Activated naive CD8-positive, alpha-beta T cell treated with anti-CD3 and anti-CD28 coated beads, Interleukin-2, amount 50 U/mL, for 24 hours (primary cell): ENCODE measurements at regions not wholly inside any gene's neighbourhood (a gene's known extent, or its start where the extent isn't known, plus 50 kb on each side); places are given as distances from the start of the nearest gene placed in this dataset.

Experiments used
- ATAC-seq: fragments of 150-1000 bp; cut with Tn5 transposase; one replicate; pipeline ENCODE4 v1.10.0; 2021
- DNase-seq: peaks from one replicate; pipeline ENCODE4 v3.0.0; 2021
- H3K27ac Mint-ChIP-seq: one replicate; pipeline ENCODE4 v1.8.0; 2021; ENCODE audit warnings: mild to moderate bottlenecking, mixed read lengths
- H3K27me3 Mint-ChIP-seq: one replicate; pipeline ENCODE4 v1.8.0; 2021; ENCODE audit warnings: mixed read lengths
- H3K36me3 Mint-ChIP-seq: one replicate; pipeline ENCODE4 v1.8.0; 2021; ENCODE audit warnings: low read depth, mixed read lengths
- H3K4me1 Mint-ChIP-seq: one replicate; pipeline ENCODE4 v1.8.0; 2021; ENCODE audit warnings: mixed read lengths
- H3K4me3 Mint-ChIP-seq: one replicate; pipeline ENCODE4 v1.8.0; 2021; ENCODE audit warnings: mild to moderate bottlenecking, moderate library complexity, mixed read lengths
- H3K9me3 Mint-ChIP-seq: one replicate; pipeline ENCODE4 v1.8.0; 2021; ENCODE audit warnings: mixed read lengths

GRCh38 chr7:86313842-86314241 lies 329.9 kb upstream of the GRM3 start:
- Mint-ChIP-seq H3K9me3 (no peaks in the 10 kb centered on the region), H3K27ac (no peak overlapping the region), H3K27me3 (no peaks in the 10 kb centered on the region), H3K36me3 (no peaks in the 10 kb centered on the region), H3K4me1 (no peaks in the 10 kb centered on the region), H3K4me3 (no peak overlapping the region)
- DNase-seq, result no peak
- ATAC-seq, result no peak

GRCh38 chr7:86301301-86301700 lies 342.4 kb upstream of the GRM3 start:
- Mint-ChIP-seq H3K4me1 (no peaks in the 10 kb centered on the region), H3K36me3 (no peaks in the 10 kb centered on the region), H3K4me3 (no peak overlapping the region), H3K27me3 (no peaks in the 10 kb centered on the region), H3K27ac (no peak overlapping the region), H3K9me3 (peaks cover 3% of the 10 kb centered on the region)
- ATAC-seq, result no peak
- DNase-seq, result no peak

DNA sequence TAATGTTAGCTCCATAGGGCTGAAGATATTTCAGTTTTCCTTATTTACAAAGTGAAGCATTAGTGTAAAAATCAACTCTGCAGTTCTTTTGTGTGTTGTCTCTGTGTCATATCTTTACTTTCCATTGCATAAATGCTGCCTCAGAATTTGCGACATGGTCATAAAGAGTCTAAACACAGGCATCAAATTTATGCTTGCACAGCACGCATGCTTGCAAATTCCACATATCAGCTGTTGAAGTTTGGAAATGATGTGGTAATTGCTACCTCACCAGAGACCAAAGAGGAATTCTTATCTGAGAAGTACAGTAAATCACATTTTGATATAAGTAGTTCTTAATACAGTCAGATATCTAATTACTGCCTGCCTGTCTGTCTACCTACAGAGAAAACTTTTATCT lies 348.2 kb upstream of the GRM3 start:
- Mint-ChIP-seq H3K4me3 (no peak overlapping the region), H3K4me1 (no peaks in the 10 kb centered on the region), H3K27me3 (no peaks in the 10 kb centered on the region), H3K36me3 (no peaks in the 10 kb centered on the region), H3K27ac (no peak overlapping the region), H3K9me3 (peaks cover 3% of the 10 kb centered on the region)
- no peak for DNase-seq
- no peak for ATAC-seq

DNA sequence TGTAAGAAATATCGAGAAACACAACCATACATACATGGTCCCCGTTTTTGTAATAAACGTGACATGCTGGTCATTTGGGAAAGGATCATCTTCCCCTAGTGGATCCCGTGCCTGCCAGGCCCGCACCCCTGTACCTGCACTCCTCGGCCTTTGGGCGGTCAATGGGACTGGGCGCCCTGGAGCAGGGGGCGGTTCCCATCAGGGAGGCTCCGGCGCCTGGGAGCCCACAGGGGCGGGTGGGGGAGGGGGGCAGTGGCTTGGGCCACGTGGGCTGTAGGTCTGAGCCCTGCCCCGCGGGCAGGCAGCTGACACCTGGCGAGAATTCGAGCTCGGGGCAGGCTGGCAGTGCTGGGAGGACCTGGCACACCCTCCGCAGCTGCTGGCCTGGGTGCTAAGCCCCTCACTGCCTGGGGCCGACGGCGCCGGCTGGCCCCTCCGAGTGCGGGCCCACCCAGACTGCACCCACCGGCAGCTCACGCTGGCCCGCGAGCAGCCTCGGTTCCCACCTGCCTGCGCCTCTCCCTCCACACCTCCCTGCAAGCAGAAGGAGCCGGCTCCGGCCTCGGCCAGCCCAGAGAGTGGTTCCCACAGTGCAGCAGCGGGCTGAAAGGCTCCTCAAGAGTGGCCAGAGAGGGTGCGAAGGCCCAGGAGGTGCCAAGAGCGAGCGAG lies 361.6 kb upstream of the GRM3 start:
- H3K9me3 Mint-ChIP-seq, result no peaks in the 10 kb centered on the region
- no peak for ATAC-seq
- H3K27ac Mint-ChIP-seq, result no peak overlapping the region
- H3K36me3 Mint-ChIP-seq, result no peaks in the 10 kb centered on the region
- H3K4me3 Mint-ChIP-seq, result no peak overlapping the region
- H3K27me3 Mint-ChIP-seq, result no peaks in the 10 kb centered on the region
- no peaks in the 10 kb centered on the region for H3K4me1 Mint-ChIP-seq
- no peak for DNase-seq

DNA sequence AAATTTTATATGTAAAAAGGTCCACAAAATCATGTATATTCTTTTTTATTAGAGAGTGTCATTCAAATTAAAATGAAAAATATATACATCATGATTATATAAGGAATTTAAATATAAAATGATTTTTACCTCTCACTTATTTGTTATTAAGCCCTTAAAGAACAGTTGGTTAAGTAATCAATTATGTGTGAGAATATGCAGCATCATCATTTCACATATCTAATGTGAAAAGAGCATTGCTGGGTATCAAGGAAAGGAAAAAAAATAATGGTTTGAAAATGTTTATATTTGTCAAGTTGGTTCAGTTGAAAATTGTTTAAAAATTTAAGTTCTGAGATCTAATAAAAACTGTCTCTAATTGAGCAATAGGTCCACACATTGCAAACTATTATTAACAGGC lies 363.6 kb upstream of the GRM3 start:
- Mint-ChIP-seq H3K4me3 (no peak overlapping the region), H3K4me1 (no peaks in the 10 kb centered on the region), H3K27ac (no peak overlapping the region), H3K27me3 (no peaks in the 10 kb centered on the region), H3K36me3 (no peaks in the 10 kb centered on the region), H3K9me3 (peaks cover 3% of the 10 kb centered on the region)
- no peak for DNase-seq
- no peak for ATAC-seq

DNA sequence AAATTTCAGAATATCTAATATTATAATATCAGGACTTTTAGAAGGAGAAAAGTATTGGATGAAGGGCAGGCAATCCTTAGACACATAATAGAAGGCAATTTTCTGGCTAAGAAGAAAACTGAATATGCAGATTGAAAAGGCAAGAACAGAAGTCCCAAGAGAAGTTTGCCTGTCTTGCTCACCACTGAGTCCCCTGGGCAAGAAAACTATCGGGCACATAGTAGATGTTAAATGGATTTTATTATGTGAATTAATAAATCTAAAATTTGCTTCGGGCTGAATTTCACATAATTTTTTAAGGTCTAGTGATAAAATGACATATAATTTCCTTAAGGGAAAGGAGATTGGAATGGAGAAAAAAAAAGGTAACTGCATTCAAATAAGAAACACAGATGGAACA lies 380.9 kb upstream of the GRM3 start:
- Mint-ChIP-seq H3K36me3 (no peaks in the 10 kb centered on the region), H3K9me3 (peaks cover 17% of the 10 kb centered on the region), H3K4me3 (no peak overlapping the region), H3K4me1 (no peaks in the 10 kb centered on the region), H3K27ac (no peak overlapping the region), H3K27me3 (no peaks in the 10 kb centered on the region)
- no peak for ATAC-seq
- DNase-seq, result no peak

- no peak for ATAC-seq
- Mint-ChIP-seq H3K4me1 (no peaks in the 10 kb centered on the region), H3K27me3 (no peaks in the 10 kb centered on the region), H3K9me3 (peaks cover 16% of the 10 kb centered on the region), H3K27ac (no peak overlapping the region), H3K36me3 (no peaks in the 10 kb centered on the region), H3K4me3 (no peak overlapping the region)
- DNase-seq, result no peak
Measured at GRCh38 chr7:86257894-86258293, 385.8 kb upstream of the GRM3 start.

DNA sequence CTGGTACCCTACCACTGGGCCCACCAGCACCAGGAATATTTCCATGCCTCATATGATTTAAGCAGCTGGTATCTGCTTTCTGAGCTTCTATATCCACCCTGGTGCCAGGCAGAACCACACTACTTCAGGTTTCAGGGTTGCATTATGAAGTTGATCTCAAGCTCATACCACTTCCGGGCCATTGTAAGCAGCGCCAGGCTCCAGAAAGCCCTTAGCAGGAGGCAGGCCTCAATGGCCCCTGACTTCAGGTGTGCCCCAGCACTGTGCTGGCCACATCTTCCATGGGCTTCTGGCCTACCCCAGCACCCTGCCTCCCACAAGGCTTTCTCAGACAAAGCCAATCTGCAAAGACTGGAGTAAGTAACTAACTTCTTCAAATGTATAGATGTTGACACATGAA lies 391.3 kb upstream of the GRM3 start:
- H3K27ac Mint-ChIP-seq, result no peak overlapping the region

DNA sequence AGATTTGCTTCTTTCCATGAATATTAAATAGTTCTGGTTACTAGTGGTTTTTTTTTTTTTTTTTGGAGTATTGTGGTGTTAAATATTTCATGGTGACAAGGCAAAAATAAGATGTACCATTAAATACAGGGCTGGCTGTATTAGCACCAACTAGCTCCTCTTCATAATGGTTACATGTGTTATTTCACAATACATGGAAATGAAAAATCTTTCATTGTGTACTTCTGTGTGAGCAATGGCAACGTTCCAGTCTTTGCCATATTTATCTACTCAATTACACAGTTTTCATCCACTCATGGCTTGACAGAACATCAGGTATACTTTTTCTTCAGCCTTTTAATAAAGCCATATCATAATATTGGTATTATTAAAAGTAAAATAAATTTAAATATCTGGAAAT lies 394.7 kb upstream of the GRM3 start:
- H3K4me3 Mint-ChIP-seq, result no peak overlapping the region
- no peak for ATAC-seq
- no peaks in the 10 kb centered on the region for H3K4me1 Mint-ChIP-seq
- no peak overlapping the region for H3K27ac Mint-ChIP-seq
- H3K36me3 Mint-ChIP-seq, result no peaks in the 10 kb centered on the region
- peaks cover 17% of the 10 kb centered on the region for H3K9me3 Mint-ChIP-seq
- DNase-seq, result no peak
- no peaks in the 10 kb centered on the region for H3K27me3 Mint-ChIP-seq

More for the DNA sequence above, 391.3 kb upstream of the GRM3 start:
- no peaks in the 10 kb centered on the region for H3K27me3 Mint-ChIP-seq
- no peak for DNase-seq
- H3K4me1 Mint-ChIP-seq, result no peaks in the 10 kb centered on the region
- no peak overlapping the region for H3K4me3 Mint-ChIP-seq
- peaks cover 24% of the 10 kb centered on the region for H3K9me3 Mint-ChIP-seq
- no peaks in the 10 kb centered on the region for H3K36me3 Mint-ChIP-seq
- ATAC-seq, result no peak

GRCh38 chr7:86243171-86243570 lies 400.5 kb upstream of the GRM3 start:
- DNase-seq (no peak), ATAC-seq (no peak)
- H3K9me3 Mint-ChIP-seq, result no peaks in the 10 kb centered on the region
- H3K4me3 Mint-ChIP-seq, result no peak overlapping the region
- H3K27ac Mint-ChIP-seq, result no peak overlapping the region
- no peaks in the 10 kb centered on the region for H3K36me3 Mint-ChIP-seq
- H3K4me1 Mint-ChIP-seq, result no peaks in the 10 kb centered on the region
- H3K27me3 Mint-ChIP-seq, result no peaks in the 10 kb centered on the region

- Mint-ChIP-seq H3K4me3 (no peak overlapping the region), H3K4me1 (no peaks in the 10 kb centered on the region), H3K27me3 (no peaks in the 10 kb centered on the region), H3K27ac (no peak overlapping the region), H3K9me3 (peaks cover 48% of the 10 kb centered on the region), H3K36me3 (no peaks in the 10 kb centered on the region)
- DNase-seq (no peak), ATAC-seq (no peak)
Measured at GRCh38 chr7:86226191-86226590, 417.5 kb upstream of the GRM3 start.

GRCh38 chr7:86222806-86223205 lies 420.9 kb upstream of the GRM3 start:
- H3K27me3 Mint-ChIP-seq, result no peaks in the 10 kb centered on the region
- H3K4me3 Mint-ChIP-seq, result no peak overlapping the region
- H3K27ac Mint-ChIP-seq, result no peak overlapping the region
- ATAC-seq, result no peak
- H3K9me3 Mint-ChIP-seq, result peaks cover 38% of the 10 kb centered on the region
- H3K36me3 Mint-ChIP-seq, result no peaks in the 10 kb centered on the region
- H3K4me1 Mint-ChIP-seq, result no peaks in the 10 kb centered on the region
- DNase-seq, result no peak

DNA sequence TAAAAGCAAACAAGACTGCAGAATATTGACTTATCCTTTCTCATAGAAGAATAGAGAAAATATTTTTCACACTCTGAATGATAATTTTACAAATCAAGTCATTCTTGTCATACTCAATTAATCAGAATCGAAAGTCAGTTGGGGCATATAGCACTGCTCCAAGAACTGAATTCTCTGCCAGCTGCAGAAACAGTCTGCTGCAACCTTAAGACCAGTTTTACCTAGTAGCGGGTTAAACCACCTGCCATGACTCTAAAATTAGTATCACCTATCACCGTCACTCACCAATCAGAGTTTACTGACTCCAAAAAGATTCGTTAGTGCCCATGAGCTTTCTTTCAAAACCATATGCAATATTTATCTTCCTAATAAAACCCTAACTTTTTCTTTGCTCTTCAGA lies 429.0 kb upstream of the GRM3 start:
- no peak overlapping the region for H3K27ac Mint-ChIP-seq

GRCh38 chr7:86212976-86213375 lies 430.7 kb upstream of the GRM3 start:
- Mint-ChIP-seq H3K36me3 (no peaks in the 10 kb centered on the region), H3K4me1 (no peaks in the 10 kb centered on the region), H3K4me3 (no peak overlapping the region), H3K27me3 (no peaks in the 10 kb centered on the region), H3K27ac (no peak overlapping the region), H3K9me3 (no peaks in the 10 kb centered on the region)
- DNase-seq (no peak), ATAC-seq (no peak)

More for the DNA sequence above, 429.0 kb upstream of the GRM3 start:
- no peaks in the 10 kb centered on the region for H3K4me1 Mint-ChIP-seq
- H3K27me3 Mint-ChIP-seq, result no peaks in the 10 kb centered on the region
- DNase-seq (no peak), ATAC-seq (no peak)
- H3K4me3 Mint-ChIP-seq, result no peak overlapping the region
- no peaks in the 10 kb centered on the region for H3K36me3 Mint-ChIP-seq
- no peaks in the 10 kb centered on the region for H3K9me3 Mint-ChIP-seq

DNA sequence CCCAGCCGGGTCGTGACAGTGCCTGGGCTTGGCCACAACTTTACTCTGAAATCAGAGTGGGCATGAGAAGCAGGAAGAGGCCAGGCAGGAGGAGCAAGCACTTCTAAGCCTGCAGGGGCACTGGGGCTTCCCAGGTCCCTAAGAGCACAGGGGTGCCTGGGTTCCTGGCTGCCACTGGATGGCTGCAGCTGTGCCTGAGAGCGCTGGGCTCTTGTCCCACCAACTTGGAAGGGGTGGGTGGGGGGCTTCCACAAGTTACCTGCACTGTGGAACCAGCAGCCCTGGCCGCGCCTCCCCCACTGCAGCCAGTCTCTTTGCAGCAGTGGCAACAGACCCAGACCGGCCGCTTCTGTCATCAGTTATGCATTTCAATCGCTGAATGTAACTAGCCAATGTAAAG lies 434.7 kb upstream of the GRM3 start:
- Mint-ChIP-seq H3K4me1 (no peaks in the 10 kb centered on the region), H3K36me3 (no peaks in the 10 kb centered on the region), H3K4me3 (no peak overlapping the region), H3K27ac (no peak overlapping the region), H3K9me3 (no peaks in the 10 kb centered on the region), H3K27me3 (no peaks in the 10 kb centered on the region)
- ATAC-seq (no peak), DNase-seq (no peak)

- Mint-ChIP-seq H3K36me3 (no peaks in the 10 kb centered on the region), H3K4me3 (no peak overlapping the region), H3K27me3 (no peaks in the 10 kb centered on the region), H3K9me3 (no peaks in the 10 kb centered on the region), H3K4me1 (no peaks in the 10 kb centered on the region), H3K27ac (no peak overlapping the region)
- no peak for DNase-seq
- peak; percentile 10 for ATAC-seq
Measured at GRCh38 chr7:86207740-86208139, 436.0 kb upstream of the GRM3 start.
